RWPE1 (cell line): ENCODE measurements at regions not wholly inside any gene's neighbourhood (a gene's known extent, or its start where the extent isn't known, plus 50 kb on each side); places are given as distances from the start of the nearest gene placed in this dataset.
"Not testable (repeated sequence)": the region's sequence is repeated elsewhere in the genome, so short reads cannot be mapped to it uniquely, and the experiment has no call there.

Experiments
- CTCF ChIA-PET: fragments of 350-600 bp; sonication (Branson Sonifier 250); formaldehyde crosslinking; extraction: SDS; loops from one replicate; lab custom pipeline; 2021; lab: Yijun Ruan, JAX
- POLR2A ChIA-PET: fragments of 400-600 bp; formaldehyde crosslinking; extraction: SDS; loops from one replicate; lab custom pipeline; 2020; ENCODE audit warnings: antibody characterized with exemption; ENCODE audit not compliant: low non-redundant PET; lab: Yijun Ruan, JAX
- DNase-seq: peaks from one replicate; pipeline ENCODE4 v3.0.0; 2012; ENCODE audit warnings: low spot score
- H3K27ac ChIP-seq: fragments of 450-650 bp; 2 replicates; pipeline ENCODE4 v1.5.1; 2017
- CTCF ChIP-seq: fragments of 450-650 bp; conservative IDR thresholded peaks from 2 replicates; pipeline ENCODE4 v1.5.1; 2017; ENCODE audit warnings: low read depth, mild to moderate bottlenecking

GRCh38 chr4:3873408-3874027 is 107.3 kb downstream of the ADRA2C start:
- POLR2A ChIA-PET = no interaction called here
- no peak for DNase-seq
- no peak for TF ChIP-seq CTCF
- no peak overlapping the region for H3K27ac ChIP-seq
- CTCF ChIA-PET = no interaction called here

DNA sequence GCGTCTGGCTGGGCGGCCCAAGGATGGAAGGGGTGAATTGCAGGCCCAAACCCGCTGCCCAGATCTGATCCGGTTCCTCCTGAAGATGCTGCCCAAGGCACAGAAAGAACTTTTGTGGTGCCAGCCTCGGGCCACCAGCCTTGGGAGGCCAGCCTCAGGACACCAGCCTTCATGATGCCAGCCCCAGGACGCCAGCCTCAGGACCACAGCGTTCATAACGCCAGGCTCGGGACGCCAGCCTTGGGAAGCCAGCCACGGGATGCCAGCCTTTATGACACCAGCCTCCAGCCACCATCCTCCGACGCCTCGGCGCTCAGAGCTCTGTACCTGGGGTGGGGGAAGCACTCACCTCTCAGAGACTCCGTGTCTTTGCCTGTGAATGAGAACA is 107.8 kb downstream of the ADRA2C start:
- no peak for TF ChIP-seq CTCF
- DNase-seq = no peak
- CTCF ChIA-PET = no interaction called here
- POLR2A ChIA-PET = no interaction called here
- H3K27ac ChIP-seq = no peak overlapping the region

- no peak overlapping the region for H3K27ac ChIP-seq
- ChIA-PET POLR2A (no interaction called here), CTCF (no interaction called here)
- TF ChIP-seq CTCF = no peak
- DNase-seq = no peak
Observed at GRCh38 chr4:3874525-3875110, 108.4 kb downstream of the ADRA2C start.

GRCh38 chr4:3875466-3875865 is 109.3 kb downstream of the ADRA2C start:
- CTCF ChIA-PET = no interaction called here
- POLR2A ChIA-PET = no interaction called here
- DNase-seq = no peak
- no peak for TF ChIP-seq CTCF
- H3K27ac ChIP-seq = no peak overlapping the region

- CTCF ChIA-PET, DNase-seq, H3K27ac ChIP-seq, POLR2A ChIA-PET: not testable (repeated sequence)
Observed at GRCh38 chr4:3876057-3876845, 110.1 kb downstream of the ADRA2C start.

- TF ChIP-seq CTCF = no peak
- DNase-seq = no peak
- no peak overlapping the region for H3K27ac ChIP-seq
- ChIA-PET CTCF (no interaction called here), POLR2A (no interaction called here)
Observed at GRCh38 chr4:3877236-3877635, 111.1 kb downstream of the ADRA2C start.

GRCh38 chr4:3877868-3878267 is 111.7 kb downstream of the ADRA2C start:
- ChIA-PET CTCF (interaction anchor here (0.6 kb wide), 1 partner anchor 112 kb away, joined by 3 read pairs; no protein-coding TSS in a partner anchor), POLR2A (no interaction called here)
- H3K27ac ChIP-seq = no peak overlapping the region
- DNase-seq = no peak
- no peak for TF ChIP-seq CTCF
